ENCODE measurements at regions not wholly inside any gene's neighbourhood (a gene's known extent, or its start where the extent isn't known, plus 50 kb on each side); places are given as distances from the start of the nearest gene placed in this dataset.

GRCh38 chr5:110963495-110963894 is 108.0 kb upstream of the TSLP start:
- no peak for TF ChIP-seq EZH2phosphoT487 (IDR thresholded peaks at IDR 0.05; ENCODE audit: borderline replicate concordance, low read length)
- TF ChIP-seq, protein P1, sequence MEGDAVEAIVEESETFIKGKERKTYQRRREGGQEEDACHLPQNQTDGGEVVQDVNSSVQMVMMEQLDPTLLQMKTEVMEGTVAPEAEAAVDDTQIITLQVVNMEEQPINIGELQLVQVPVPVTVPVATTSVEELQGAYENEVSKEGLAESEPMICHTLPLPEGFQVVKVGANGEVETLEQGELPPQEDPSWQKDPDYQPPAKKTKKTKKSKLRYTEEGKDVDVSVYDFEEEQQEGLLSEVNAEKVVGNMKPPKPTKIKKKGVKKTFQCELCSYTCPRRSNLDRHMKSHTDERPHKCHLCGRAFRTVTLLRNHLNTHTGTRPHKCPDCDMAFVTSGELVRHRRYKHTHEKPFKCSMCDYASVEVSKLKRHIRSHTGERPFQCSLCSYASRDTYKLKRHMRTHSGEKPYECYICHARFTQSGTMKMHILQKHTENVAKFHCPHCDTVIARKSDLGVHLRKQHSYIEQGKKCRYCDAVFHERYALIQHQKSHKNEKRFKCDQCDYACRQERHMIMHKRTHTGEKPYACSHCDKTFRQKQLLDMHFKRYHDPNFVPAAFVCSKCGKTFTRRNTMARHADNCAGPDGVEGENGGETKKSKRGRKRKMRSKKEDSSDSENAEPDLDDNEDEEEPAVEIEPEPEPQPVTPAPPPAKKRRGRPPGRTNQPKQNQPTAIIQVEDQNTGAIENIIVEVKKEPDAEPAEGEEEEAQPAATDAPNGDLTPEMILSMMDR (conservative IDR thresholded peaks at IDR 0.05; ENCODE audit: low read depth, low read length), result no peak
